Esophagus (tissue), 2 donors: ENCODE measurements at regions not wholly inside any gene's neighbourhood (a gene's known extent, or its start where the extent isn't known, plus 50 kb on each side); places are given as distances from the start of the nearest gene placed in this dataset.
"Not testable (repeated sequence)": the region's sequence is repeated elsewhere in the genome, so short reads cannot be mapped to it uniquely, and the experiment has no call there.

Source experiments
- H3K27ac ChIP-seq, 2 donors: one replicate each; pipeline ENCODE4 v1.5.1; 2013; ENCODE audit warnings: low read depth in 2 of 2, mild to moderate bottlenecking in 2 of 2, inconsistent platforms in 1 of 2, low read length in 1 of 2, moderate library complexity in 1 of 2
- H3K27me3 ChIP-seq, 2 donors: one replicate each; pipeline ENCODE4 v1.6.1; 2013; ENCODE audit warnings: low read length in 2 of 2, control low read depth in 1 of 2, mild to moderate bottlenecking in 1 of 2; ENCODE audit not compliant: insufficient read depth in 2 of 2, control insufficient read depth in 1 of 2
- H3K36me3 ChIP-seq, 2 donors: one replicate each; pipeline ENCODE4 v1.6.1; 2013; ENCODE audit warnings: low read length in 1 of 2; ENCODE audit not compliant: control insufficient read depth in 2 of 2, insufficient read depth in 2 of 2
- H3K4me1 ChIP-seq, 2 donors: one replicate each; pipeline ENCODE4 v1.6.1; 2013; ENCODE audit warnings: low read length in 1 of 2; ENCODE audit not compliant: control insufficient read depth in 2 of 2, insufficient read depth in 2 of 2
- H3K4me3 ChIP-seq, 2 donors: one replicate each; pipeline ENCODE4 v1.5.1; 2013; ENCODE audit warnings: low read length in 2 of 2, mild to moderate bottlenecking in 2 of 2, low read depth in 1 of 2, moderate library complexity in 1 of 2
- H3K9me3 ChIP-seq, 2 donors: one replicate each; pipeline ENCODE4 v1.6.1; 2013; ENCODE audit warnings: mild to moderate bottlenecking in 2 of 2, low read depth in 1 of 2, low read length in 1 of 2, moderate library complexity in 1 of 2; ENCODE audit not compliant: control insufficient read depth in 2 of 2, insufficient read depth in 1 of 2
- WGBS, 2 donors: extraction: QIAGEN DNeasy Blood & Tissue Kit; methylation state at CpG; one replicate each; pipeline ENCODE4 v1.1.7; 2013; 5-methylcytosine and 5-hydroxymethylcytosine counted together
- donor health status: healthy with polysubstance abuse.
- donor health status: Bipolar disorder and iron deficiency.

DNA sequence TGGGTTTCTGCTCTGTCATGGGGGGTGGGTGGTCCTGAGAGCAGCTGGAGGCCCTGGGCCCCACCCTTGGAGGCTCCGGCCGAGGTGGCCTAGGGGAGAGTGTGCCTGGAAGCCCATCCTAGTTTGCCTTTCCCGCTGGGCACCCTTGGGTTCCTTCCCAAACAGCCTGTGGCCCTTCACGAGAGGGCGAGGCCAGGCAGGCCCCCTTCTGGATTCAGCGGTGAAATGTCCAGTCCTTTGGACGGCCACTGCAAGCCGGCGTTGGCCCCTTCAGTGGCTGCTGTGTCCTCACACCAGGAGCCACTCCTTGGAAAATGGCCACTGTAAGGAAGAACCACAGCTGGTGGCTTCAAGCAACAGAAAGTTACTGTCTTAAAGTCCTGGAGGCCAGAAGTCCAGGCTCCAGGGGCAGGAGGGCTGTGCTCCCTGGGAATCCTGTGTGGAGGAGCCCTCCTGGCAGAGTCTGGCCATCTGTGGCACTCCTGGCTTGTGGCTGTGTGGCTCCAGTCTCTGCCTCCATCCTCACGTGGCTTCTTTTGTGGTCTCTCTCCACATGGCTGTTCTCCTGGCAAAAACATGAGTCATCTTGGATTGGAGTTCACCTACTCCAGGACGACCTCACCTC lies 854.1 kb downstream of the TBC1D22A start:
- H3K4me3 ChIP-seq, result no peak overlapping the region
- no peaks in the 10 kb centered on the region for H3K27me3 ChIP-seq
- no peaks in the 10 kb centered on the region for H3K36me3 ChIP-seq
- WGBS, 2 donors, result 83 to 84% methylated on average over 11 of the region's 11 CpGs
- H3K27ac ChIP-seq, result no peak overlapping the region
- no peaks in the 10 kb centered on the region for H3K4me1 ChIP-seq
- no peaks in the 10 kb centered on the region for H3K9me3 ChIP-seq

DNA sequence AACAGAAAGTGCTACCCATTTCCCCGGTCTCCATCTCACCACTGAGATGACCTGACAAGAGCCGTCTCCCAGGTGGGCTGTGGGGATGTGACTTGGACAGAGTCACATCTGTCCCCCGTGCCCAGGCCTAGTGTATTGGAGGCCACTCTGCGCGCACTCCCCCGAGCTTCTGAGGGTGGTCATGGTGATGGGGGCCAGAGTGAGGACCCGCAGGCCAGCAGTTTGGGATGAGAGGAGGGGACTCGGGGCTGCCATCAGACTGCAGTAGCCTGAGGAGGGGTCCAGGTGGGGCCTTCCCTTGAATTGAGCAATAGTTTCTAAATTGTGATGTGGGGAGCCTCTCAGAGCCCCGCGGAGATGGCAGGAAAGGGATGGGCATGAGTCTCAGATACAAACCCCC lies 852.6 kb downstream of the TBC1D22A start:
- no peaks in the 10 kb centered on the region for H3K36me3 ChIP-seq
- 79 to 85% methylated on average over 10 of the region's 10 CpGs for WGBS, 2 donors

DNA sequence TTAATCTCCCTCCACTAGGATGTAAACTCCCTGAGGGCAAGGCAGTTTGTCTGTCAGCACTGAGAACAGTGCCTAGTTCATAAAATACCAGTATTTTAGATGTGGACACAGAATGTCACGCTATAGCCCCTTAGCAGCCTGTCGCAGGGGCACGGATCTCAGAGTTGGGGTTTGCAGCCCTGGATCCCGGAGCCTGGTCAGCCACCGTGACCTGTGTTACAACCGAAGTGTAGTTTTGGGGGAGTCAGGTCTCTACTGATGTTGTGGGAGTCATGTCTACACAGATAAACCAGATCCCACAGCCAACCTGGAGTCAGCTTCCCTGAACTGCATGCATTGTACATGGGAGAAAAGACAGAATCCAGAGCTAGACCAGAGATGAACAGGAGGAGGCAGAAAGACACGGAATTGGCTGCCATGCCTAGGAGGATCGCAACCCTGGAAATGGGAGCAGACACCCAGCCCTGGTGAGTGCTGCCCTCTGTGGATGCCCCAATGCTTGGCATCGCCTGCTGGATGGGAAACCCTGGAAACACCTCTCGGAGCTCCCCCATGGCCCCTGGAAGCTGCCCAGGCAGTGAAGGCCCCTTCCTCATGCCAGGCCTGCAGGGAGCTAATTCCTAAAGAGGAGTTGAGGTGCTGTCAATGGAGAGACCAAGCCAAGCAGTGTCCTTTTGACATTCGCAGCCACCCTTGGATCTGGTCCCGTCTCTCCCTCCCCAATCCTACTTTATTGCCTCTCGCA lies 851.3 kb downstream of the TBC1D22A start:
- Histone ChIP-seq H3K36me3 (no peaks in the 10 kb centered on the region), H3K27me3 (no peaks in the 10 kb centered on the region), H3K9me3 (peaks cover 3 to 6% of the 10 kb centered on the region in 2 donors), H3K4me1 (no peaks in the 10 kb centered on the region), H3K27ac (no peak overlapping the region), H3K4me3 (no peak overlapping the region)
- 84 to 91% methylated on average over 13 of the region's 13 CpGs for WGBS, 2 donors

More for the DNA sequence above, 852.6 kb downstream of the TBC1D22A start:
- Histone ChIP-seq H3K4me3 (no peak overlapping the region), H3K27me3 (no peaks in the 10 kb centered on the region), H3K27ac (no peak overlapping the region), H3K9me3 (peaks cover 0 to 6% of the 10 kb centered on the region in 2 donors), H3K4me1 (no peaks in the 10 kb centered on the region)

DNA sequence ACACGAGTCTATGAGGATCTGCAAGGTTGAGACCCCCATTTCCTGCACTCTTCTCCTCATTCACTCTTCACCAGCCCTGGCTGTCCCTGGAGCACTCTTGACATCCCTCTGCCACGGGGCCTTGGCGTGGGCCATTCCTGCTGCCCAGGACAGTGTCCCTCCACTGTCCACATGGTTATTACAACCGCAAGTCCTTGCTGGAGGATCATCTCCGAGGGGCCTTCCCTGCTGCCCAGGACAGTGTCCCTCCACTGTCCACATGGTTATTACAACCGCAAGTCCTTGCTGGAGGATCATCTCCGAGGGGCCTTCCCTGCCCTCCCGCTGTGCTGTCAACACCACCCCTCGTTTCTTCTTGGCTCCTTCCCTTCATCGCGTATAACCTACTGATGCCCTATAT lies 850.7 kb downstream of the TBC1D22A start:
- 73 to 76% methylated on average over 11 of the region's 11 CpGs for WGBS, 2 donors
- not testable (repeated sequence) for H3K27me3 ChIP-seq, H3K36me3 ChIP-seq, H3K4me3 ChIP-seq, H3K9me3 ChIP-seq, H3K4me1 ChIP-seq, H3K27ac ChIP-seq

DNA sequence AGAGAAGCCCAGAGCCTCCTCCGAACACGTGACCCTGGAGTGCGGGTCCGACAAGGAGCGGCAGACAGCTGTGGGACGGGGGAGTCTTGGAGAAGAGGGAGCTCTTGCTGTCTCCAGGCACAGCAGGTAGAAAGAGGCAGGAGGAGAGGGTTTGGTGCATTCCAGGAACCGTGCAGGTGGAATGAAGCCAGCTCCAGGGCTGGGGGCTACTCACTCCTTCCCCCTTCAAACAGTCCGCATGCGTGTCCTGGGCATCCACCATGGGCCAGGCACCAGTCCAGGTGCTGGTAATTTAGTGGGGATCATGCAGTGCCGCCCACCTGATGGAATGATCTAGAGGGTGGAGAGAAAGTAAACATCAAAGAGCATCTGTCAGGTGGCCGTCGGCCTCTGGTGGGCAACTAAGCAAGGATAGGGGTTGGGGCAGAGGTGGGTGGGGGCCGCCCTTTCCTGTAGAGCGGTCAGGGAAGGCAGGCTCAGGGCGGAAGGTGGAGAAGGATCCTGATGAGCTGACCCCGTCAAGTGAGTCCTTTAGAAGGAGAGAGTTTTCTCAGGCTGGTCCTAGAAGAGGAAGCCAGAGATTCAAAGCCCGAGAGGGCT lies 850.0 kb downstream of the TBC1D22A start:
- H3K27ac ChIP-seq, result no peak overlapping the region
- peaks cover 3 to 6% of the 10 kb centered on the region in 2 donors for H3K9me3 ChIP-seq
- 72 to 74% methylated on average over 17 of the region's 17 CpGs for WGBS, 2 donors
- no peaks in the 10 kb centered on the region for H3K27me3 ChIP-seq
- no peak overlapping the region for H3K4me3 ChIP-seq
- H3K36me3 ChIP-seq, result no peaks in the 10 kb centered on the region
- no peaks in the 10 kb centered on the region for H3K4me1 ChIP-seq

DNA sequence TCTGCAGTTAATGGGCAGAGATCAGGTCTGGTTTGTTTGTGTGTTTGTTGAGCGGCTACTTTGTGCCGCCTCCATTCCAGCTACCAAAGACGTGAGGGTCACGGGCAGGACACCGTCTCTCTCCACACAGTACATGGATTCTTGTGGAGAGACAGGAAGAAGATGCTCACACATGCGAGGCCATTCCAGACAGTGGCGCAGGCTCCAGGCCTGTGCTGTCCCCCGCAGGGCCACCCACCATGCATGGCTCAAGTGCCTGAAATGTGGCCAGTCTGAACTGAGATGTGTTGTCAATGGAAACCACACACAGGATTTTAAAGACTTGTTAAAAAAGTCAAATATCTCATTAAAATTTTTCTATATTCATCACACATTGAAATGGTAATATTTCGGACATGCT lies 848.3 kb downstream of the TBC1D22A start:
- peaks cover 3 to 6% of the 10 kb centered on the region in 2 donors for H3K9me3 ChIP-seq
- H3K36me3 ChIP-seq, result no peaks in the 10 kb centered on the region
- no peak overlapping the region for H3K27ac ChIP-seq
- H3K27me3 ChIP-seq, result no peaks in the 10 kb centered on the region
- H3K4me3 ChIP-seq, result no peak overlapping the region
- 90 to 94% methylated on average over 9 of the region's 9 CpGs for WGBS, 2 donors
- no peaks in the 10 kb centered on the region for H3K4me1 ChIP-seq

DNA sequence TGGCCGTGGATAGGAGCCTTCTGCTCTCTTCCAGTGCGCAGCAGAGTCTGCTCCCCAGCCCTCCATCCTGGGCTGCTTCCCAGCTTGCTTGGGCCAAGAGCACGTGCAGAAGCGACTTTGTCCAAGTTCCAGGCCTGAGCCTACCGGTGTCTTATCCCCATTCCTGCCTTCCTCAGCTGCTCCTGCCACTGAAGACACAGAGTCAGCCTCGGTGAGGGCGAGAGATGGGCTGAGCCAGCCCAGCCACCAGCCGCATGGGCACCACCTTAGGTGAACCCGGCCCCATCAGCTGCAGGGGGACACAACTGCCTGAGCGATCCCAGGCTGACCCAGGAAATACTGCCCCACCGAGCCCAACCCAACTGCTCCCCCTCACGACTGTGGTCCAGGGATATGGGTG lies 847.8 kb downstream of the TBC1D22A start:
- no peak overlapping the region for H3K27ac ChIP-seq
- H3K36me3 ChIP-seq, result no peaks in the 10 kb centered on the region
- no peaks in the 10 kb centered on the region for H3K4me1 ChIP-seq
- WGBS, 2 donors, result 87 to 90% methylated on average over 12 of the region's 12 CpGs
- H3K4me3 ChIP-seq, result no peak overlapping the region
- H3K27me3 ChIP-seq, result no peaks in the 10 kb centered on the region
- peaks cover 3 to 6% of the 10 kb centered on the region in 2 donors for H3K9me3 ChIP-seq

DNA sequence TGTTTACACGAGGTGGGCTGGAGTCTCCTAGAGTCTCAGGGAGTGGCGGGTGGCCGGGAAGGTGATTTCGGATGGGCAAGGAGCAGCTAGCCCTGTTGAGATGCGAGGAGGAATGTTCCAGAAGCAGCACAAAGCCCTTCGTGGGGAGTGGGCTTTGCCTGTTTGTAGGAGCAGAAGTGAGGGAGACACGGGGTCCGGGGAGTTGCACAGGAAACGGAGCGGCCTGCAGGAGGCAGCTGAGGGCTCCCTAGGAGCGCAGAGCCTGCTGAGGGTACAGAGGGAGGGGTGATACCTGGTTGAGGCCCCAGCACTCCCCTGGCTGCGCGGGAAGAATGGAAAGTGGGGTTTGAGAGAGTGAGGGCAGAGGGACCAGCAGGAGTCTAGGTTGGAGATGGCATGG lies 847.2 kb downstream of the TBC1D22A start:
- Histone ChIP-seq H3K36me3 (no peaks in the 10 kb centered on the region), H3K27ac (no peak overlapping the region), H3K27me3 (no peaks in the 10 kb centered on the region), H3K9me3 (peaks cover 3 to 6% of the 10 kb centered on the region in 2 donors), H3K4me3 (no peak overlapping the region), H3K4me1 (no peaks in the 10 kb centered on the region)
- 69 to 75% methylated on average over 13 of the region's 13 CpGs for WGBS, 2 donors

DNA sequence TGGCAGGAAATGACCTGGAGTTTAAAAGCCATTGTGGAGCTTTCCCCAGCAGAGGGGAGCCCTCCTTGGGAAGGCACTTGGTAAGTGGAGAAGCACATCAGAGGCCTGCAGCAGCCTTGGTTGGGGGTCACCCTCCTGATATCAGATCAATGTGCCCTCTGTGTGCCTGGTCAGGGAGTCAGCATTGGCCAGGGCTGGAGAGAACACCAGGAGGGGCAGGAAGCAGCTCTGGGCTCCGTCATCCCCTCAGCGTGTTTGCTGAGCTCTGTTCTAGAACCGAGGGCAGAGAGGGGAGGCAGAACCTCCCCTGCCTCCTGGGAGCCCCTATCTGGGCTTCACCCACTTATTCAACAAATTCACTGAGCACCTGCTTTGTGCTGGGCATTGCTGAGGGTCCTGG lies 846.0 kb downstream of the TBC1D22A start:
- Histone ChIP-seq H3K27ac (no peak overlapping the region), H3K4me1 (no peaks in the 10 kb centered on the region), H3K36me3 (no peaks in the 10 kb centered on the region), H3K27me3 (no peaks in the 10 kb centered on the region), H3K4me3 (no peak overlapping the region), H3K9me3 (peaks cover 3 to 6% of the 10 kb centered on the region in 2 donors)
- WGBS, 2 donors, result 76 to 88% methylated on average over 3 of the region's 3 CpGs
